ENCODE measurements at regions not wholly inside any gene's neighbourhood (a gene's known extent, or its start where the extent isn't known, plus 50 kb on each side); places are given as distances from the start of the nearest gene placed in this dataset.

DNA sequence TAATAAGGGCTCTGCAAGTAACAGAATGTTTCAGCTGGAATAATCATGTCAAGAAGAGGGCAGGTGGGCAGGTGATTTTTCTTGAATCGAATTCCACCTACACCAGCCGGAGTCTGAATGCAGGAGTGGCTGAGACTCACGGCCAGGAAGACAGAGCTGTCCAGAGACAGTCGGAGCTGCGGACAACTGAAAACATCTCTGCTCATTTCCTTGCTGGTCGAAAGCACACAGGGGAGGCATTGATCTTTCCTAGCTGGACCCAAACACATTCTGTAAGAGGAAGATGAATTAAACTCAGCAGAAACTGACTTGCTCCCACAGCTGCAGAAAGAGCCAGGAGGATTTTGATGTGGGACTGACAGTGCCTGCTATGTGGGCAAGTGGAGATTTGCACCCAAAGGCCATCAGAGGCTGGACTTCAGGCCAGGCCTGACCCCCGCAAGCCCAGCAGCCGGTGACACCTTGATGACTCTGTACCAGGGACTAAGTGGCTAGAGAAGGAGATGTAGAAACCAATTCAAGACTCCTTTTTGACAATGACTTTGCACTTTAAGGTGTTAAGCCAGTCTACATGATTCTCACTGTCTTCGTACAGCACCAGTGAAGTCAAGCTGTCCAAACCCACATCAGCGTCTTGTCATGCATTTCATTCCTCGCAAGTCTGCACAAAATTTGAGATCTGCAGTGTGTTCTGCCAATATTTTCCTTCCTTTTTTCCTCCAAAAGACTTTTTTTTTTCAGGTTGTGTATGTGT, 169.4 kb downstream of the TEX36 start:
- POLR2A ChIA-PET: no interaction called here
- TF ChIP-seq, protein P1, sequence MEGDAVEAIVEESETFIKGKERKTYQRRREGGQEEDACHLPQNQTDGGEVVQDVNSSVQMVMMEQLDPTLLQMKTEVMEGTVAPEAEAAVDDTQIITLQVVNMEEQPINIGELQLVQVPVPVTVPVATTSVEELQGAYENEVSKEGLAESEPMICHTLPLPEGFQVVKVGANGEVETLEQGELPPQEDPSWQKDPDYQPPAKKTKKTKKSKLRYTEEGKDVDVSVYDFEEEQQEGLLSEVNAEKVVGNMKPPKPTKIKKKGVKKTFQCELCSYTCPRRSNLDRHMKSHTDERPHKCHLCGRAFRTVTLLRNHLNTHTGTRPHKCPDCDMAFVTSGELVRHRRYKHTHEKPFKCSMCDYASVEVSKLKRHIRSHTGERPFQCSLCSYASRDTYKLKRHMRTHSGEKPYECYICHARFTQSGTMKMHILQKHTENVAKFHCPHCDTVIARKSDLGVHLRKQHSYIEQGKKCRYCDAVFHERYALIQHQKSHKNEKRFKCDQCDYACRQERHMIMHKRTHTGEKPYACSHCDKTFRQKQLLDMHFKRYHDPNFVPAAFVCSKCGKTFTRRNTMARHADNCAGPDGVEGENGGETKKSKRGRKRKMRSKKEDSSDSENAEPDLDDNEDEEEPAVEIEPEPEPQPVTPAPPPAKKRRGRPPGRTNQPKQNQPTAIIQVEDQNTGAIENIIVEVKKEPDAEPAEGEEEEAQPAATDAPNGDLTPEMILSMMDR (IDR thresholded peaks at IDR 0.05; ENCODE audit: control extremely low read depth, extremely low read depth, low read depth, missing control alignments): no peak
- DNase-seq (ENCODE audit: extremely low spot score): no peak
- CTCF ChIA-PET: interaction anchor here (1.1 kb wide), 1 partner anchor 12 kb away, joined by 4 read pairs; no protein-coding TSS in a partner anchor

DNA sequence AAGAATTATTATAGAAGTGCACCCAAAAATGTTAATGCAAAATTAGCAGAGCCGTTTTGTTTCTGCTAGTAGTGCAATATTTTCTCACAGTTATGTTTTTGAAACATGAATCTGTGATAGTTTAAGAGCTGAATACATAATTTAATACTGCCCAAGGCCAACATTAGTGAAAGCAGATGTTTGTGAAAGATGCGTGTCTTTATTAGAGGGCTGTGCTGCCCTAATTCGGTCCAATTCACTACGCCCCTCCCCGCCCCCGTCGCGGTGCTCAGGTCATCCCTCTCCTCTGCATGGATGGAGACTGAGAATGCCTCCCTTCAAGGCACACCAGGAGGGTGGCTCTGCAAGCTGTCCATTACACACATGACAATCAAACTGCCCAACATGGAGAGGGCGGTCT, 172.0 kb downstream of the TEX36 start:
- TF ChIP-seq, protein P1 (IDR thresholded peaks at IDR 0.05; ENCODE audit: control extremely low read depth, extremely low read depth, low read depth, missing control alignments): no peak
- ChIA-PET CTCF (no interaction called here), POLR2A (no interaction called here)
- no peak for DNase-seq (ENCODE audit: extremely low spot score)

DNA sequence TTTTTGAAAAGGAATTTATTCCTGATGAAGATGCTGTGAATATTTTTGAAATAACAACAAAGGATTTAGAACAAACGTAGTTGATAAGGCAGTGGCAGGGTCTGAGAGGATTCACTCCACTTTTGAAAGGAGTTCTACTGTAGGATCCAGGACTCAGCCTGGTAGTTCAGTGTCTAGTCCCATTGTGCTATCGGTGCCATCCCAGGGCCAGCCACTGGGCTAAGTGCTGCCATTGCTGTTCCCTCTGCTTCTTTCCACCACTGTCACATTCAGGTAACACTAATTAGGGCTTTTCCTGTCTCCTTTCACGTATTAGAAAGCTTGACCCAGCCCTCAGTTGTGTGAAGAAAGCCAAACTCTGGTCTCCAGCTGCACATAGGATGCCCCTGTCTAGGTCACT, 177.3 kb downstream of the TEX36 start:
- POLR2A ChIA-PET: no interaction called here
- CTCF ChIA-PET: no interaction called here
- TF ChIP-seq, protein P1 (IDR thresholded peaks at IDR 0.05; ENCODE audit: control extremely low read depth, extremely low read depth, low read depth, missing control alignments): no peak
- DNase-seq (ENCODE audit: extremely low spot score): no peak

DNA sequence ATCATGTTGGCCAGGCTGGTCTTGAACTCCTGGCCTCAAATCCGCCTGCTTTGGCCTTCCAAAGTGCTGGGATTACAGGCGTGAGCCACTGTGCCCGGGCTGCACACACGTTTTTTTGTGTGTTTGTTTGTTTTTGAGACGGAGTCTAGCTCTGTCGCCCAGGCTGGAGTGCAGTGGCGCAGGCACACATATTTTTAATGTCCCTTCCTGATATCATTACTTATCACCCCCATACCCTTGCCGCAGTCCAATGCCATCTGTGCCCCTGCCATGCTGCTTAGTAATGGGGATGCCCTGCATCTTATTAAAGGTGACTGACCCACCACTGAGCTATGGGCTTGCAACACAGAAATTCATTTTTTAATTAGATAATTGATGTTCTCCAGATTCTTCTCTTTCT, 180.7 kb downstream of the TEX36 start:
- TF ChIP-seq, protein P1 (IDR thresholded peaks at IDR 0.05; ENCODE audit: control extremely low read depth, extremely low read depth, low read depth, missing control alignments): no peak
- DNase-seq (ENCODE audit: extremely low spot score): no peak
- POLR2A ChIA-PET: no interaction called here
- CTCF ChIA-PET: interaction anchor here (1.3 kb wide), 1 partner anchor 11 kb away, joined by 4 read pairs; no protein-coding TSS in a partner anchor

DNA sequence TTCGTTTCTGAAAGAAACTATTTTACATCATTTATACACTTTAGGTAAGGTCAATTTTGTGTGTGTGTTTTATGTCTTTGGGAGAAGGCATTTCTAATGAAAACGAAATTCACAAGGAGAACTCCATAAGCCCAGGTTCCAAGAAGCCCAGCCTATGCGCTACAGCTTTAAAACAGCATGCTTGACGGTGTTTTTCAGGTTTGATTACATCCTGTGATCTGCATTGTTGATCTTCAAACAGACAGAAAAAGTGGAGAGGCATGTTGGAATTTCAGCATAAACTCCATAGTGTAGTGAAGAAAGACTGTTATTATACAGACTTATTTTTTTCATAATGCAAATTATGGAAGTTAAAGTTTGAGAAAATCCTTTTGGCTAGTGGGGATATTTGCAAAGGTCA, 187.6 kb downstream of the TEX36 start:
- POLR2A ChIA-PET: no interaction called here
- CTCF ChIA-PET: no interaction called here
- TF ChIP-seq, protein P1 (IDR thresholded peaks at IDR 0.05; ENCODE audit: control extremely low read depth, extremely low read depth, low read depth, missing control alignments): no peak
- DNase-seq (ENCODE audit: extremely low spot score): no peak

DNA sequence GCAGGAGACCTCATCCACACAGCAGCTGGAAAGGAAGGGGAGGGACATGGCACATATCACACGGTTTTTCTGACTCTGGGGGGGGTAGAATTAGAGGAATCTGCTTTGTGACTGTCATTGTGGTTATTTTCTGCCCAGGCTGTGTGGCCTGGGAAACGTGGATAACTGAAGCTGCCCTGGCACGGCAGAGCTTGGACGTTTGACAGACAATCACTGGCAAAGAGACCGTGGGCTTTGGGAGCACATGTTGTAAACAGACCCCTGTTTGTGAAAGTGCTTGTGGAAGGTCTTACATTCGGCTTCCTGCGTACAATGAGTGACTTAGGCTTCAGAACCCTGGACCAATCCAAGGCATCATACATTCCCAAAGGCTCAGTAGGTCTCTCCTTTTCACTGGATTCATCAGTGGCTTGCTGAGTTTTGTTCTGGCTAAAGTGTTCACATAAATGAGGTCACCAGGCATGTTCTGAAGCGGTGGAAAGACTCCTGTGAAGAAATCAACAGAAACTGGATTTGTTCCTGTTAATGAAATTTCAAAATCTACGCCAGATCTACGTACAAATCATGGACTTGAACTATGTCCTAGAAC, 188.2 kb downstream of the TEX36 start:
- POLR2A ChIA-PET: no interaction called here
- TF ChIP-seq, protein P1 (IDR thresholded peaks at IDR 0.05; ENCODE audit: control extremely low read depth, extremely low read depth, low read depth, missing control alignments): no peak
- CTCF ChIA-PET: no interaction called here
- DNase-seq (ENCODE audit: extremely low spot score): no peak

Data from GM10248 (cell line).